GM18498 (cell line): ENCODE measurements at regions not wholly inside any gene's neighbourhood (a gene's known extent, or its start where the extent isn't known, plus 50 kb on each side); places are given as distances from the start of the nearest gene placed in this dataset.

ENCODE experiments used
- ATAC-seq: cut with Tn5 transposase; IDR thresholded peaks from one replicate; pipeline ENCODE4 v1.9.1; 2021; ENCODE audit warnings: mild to moderate bottlenecking, moderate library complexity; ENCODE audit not compliant: unreplicated experiment

DNA sequence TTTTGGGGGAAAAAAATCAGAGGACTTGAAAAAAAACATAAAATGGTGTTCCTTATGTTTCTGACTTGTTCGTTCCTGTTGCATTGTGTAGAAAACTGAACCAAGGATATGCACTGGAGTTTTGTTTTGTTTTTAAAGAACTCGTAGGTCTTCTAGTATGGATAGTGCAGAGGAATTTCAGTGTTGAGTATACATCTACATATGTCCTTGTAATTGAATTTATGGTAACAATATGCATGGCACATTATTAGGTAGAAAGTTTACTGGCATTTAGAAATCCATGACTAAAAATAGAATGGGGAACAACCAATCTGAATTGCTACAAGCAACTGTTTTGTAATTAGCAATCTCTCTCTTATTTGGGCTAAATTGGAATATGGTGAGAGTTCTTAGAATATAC is 188.3 kb upstream of the ZRANB2 start:
- no peak for ATAC-seq

DNA sequence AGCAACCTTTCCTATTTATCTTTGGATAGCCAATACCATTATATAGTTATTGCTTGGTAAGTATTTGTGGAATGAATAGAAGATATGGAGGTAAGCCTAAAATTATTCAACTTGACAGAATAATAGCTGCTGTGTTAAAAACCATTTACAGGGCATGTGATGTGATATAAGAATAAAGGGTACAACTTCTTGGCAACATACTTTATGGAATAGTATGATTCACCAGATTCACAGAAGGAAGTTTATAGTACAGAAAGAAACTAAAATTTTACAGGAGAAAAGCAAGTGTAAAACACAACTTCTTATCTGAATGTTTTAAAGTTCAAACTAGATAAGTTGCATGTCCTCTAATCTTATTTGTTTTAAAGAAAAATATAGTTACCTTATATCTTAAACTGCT is 186.4 kb upstream of the ZRANB2 start:
- ATAC-seq = no peak

DNA sequence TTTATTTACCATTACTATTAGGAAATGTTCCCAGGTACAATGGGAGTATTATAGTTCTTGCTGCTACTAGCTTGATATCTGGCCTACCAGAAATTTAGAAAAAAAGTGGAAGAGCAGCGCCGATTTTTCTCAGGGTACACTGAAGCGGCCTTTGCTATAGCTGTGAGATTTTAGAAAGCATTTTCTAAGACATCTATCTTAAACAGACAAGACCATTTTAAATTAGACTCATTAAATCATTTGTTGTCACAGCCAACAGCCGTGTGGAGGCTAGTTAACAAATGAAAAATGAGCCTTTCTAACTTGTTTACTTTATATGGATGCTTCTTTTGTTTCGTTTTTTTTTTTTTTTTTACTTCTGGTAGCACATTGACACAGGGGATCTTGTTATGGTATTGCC is 183.2 kb upstream of the ZRANB2 start:
- ATAC-seq = no peak

DNA sequence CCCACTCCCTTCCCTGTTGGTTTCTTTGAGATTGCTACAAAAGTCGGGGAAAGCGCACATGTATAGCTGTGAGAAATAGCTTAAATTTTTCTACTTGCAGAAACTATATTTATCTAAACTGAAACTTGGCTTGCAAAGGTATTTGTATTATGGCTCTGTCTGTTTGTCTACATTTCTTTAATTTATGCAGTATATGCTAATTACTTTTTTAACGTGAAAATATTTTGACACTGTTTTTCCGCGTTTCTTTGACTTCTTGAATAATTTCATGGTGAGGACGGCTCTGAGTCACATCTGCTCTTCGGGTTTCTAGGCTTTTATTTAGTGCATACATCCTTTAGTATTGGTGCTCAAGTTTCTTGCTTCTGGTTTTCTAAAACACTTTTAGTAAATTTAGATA is 182.1 kb upstream of the ZRANB2 start:
- ATAC-seq = no peak

DNA sequence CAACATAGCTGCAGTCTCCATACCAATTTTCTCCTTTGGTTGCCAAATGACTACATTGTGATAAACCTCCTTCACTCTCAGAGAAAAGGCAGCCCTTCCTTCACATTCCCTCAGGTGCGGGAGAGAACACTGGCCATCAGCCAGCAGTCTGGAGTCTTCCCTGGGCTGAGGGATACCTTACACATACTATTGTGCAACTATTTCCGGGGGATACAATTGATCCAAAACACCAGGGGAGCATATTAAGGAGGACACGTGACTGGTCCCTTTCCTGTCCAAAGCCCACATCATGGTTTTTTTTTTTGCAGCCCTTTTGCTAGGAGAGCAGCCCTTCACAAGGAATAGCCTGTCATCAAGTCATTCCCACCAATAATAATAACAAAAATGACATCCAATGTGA is 172.1 kb upstream of the ZRANB2 start:
- no peak for ATAC-seq

DNA sequence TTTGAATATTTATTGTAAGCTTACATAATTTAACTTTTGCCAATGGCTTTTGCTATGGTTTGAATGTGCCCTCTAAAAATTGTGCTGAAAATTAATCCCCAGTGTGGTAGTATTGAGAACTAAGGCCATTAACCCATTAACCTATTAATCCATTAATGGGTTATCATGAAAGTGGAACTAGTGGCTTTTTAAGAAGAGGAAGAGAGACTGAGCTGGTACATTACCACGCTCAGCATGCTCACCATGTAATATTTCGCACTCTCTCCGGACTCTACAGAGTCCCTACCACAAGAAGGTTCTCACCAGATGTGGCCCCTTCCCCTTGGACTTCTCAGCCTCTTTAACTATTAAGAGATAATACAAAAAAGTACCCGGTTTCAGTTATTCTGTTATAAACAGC is 164.4 kb upstream of the ZRANB2 start:
- ATAC-seq = no peak

DNA sequence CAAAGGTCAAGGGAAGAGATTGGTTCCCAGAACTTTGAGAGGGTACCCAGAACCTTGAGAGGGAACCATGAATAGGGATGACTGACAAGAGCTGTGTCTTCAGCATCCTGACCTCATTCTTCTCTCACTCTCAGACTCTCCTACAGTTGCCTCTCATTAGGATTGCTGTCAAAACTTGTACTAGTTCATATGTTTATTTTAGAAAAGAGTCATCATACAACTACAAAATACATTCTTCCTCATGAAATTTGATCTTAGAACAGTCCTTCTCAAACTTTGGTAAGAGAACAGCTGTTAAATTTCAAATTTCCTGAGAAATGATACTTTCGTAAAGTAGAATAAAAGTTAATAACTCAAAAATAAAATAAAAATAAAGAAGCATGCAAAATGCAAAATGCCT is 161.4 kb upstream of the ZRANB2 start:
- no peak for ATAC-seq

DNA sequence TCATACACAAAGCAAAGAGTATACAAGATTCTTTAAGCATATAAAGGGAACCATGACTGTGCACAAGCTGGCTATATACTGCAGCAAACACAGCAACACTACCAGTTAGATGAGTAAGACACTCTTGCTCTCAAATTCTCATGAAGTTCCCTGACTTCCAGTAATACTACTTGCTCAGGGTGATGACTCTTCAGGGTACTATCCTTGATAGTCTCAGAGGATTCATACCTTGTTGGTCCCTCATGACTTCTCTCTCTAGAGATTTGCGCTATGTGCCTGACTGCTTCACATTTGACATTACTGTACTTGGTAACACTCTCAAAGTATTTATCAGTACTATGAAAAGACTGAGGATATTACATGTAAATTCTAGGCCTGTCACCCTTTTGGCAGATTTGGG is 159.8 kb upstream of the ZRANB2 start:
- no peak for ATAC-seq

DNA sequence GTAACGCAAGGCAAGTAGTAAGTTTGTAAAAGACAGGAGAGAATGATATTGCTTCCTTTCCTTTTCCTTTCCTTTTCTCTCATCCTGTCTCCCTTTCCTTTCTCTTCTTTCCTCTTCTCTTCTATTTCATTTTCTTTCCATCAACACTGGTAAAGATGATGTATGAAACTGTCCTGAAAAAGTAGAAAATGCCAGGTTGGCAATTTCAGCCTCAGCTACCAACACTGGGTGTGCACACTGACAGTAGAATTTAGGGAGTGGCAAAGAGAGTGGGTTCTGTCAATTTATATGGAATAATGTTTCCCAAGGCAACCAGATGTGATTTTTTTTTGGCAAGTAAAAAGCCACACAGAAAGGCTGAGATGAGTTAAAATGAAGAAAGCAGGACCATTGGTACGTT is 155.7 kb upstream of the ZRANB2 start:
- ATAC-seq = no peak

DNA sequence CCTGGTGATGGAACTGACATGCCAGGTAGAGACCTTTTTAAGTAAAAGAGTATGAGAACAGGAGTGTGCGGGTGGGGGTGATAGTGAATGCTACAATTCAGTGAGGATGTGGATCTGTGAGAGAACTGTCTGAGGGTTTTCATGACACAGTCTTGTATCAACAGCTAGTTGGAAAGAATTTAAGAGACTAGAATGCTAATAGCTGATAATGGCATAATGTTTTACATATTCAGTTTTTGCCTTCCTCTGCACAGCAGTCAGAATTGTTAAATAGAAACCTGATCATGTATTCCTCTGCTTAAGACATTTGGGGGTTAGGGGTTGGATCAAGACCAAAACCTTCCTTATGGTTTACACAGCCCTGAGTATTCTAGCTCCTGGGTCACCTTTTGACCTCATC is 152.8 kb upstream of the ZRANB2 start:
- no peak for ATAC-seq

DNA sequence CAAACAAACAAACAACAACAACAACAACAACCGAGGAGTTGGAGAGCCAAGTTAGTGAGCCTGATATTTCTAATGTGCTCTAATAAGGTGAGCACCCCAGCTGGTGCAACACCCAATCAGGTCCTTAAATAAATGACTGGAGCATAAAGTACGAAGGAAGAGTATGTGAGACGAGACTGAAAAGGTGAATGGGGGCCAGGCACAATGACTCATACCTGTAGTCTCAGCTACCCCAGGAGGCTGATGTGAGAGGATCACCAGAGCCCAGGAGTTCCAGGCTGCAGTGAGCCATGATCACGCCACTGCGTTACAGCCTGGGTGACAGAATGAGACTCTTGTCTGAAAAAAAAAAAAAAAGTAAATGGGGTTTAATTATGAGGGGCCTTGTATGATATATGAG is 152.0 kb upstream of the ZRANB2 start:
- no peak for ATAC-seq

DNA sequence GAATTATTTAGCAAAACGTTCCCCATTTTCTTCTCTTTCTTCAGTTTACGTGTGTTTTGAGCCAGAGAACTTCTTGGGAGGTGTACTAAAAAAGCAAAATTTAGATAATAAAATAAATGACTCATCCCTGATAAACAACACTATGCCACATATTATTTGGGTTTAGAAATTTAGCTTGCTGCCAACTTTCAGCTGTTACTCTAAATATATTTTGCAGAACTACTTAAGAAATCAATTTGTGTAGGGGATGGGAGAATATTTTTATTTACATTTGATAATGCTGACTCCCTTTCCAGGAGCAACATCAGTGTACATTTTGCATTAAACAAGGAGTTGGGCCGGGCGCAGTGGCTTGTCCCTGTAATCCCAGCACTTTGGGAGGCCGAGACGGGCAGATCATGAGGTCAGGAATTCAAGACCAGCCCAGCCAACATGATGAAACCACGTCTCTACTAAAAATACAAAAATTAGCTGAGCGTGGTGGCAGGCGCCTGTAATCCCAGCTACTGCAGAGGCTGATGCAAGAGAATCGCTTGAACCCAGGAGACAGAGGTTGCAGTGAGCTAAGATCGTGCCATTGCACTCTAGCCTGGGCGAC is 151.4 kb upstream of the ZRANB2 start:
- ATAC-seq = no peak

DNA sequence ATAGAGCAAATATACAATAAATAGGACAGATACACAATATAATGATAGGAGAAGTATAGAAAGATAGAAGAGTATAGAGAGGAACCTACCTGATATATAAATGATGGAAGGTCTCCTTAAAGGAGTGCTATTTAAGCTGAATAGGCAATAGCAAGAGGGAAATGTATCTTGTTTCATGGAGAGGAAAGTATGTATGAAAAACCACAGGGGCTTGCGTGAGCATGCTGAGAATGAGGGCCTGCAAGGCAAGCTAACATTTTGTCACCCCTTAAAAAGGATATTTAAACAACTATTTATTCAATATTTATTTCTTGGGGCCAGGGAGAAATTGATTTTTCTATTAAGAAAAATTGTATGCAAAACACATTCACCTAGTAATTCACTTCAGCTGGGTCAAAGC is 150.9 kb upstream of the ZRANB2 start:
- ATAC-seq = no peak

DNA sequence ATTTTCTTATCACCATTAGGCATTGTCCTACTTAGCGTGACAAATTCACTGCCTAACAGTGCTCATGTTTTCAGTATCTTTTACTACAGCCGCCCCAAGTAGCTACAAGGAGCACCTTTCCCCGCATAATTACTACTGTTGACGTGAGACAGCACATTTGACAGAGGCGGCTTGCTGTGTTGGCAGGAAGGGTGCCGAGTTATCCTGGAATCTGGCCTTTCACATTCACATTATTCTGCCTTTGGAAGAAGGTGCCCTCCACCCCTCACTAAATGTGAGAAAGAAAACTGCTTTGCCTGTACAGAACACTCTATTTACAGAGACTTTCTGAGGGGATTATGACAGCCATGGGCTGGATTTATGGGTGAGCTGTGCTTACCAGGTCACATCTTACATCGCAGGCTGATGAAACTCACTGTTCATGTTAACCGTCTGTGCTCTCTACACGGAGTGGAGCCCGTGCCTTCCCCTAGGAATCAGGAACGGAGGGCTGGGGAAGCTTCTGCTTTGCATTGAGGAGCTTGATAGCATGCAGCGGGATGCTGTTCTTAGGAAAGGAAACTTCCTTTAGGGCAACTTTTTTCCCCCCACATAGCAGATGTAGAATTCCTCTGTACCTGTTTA is 148.0 kb upstream of the ZRANB2 start:
- ATAC-seq = no peak

DNA sequence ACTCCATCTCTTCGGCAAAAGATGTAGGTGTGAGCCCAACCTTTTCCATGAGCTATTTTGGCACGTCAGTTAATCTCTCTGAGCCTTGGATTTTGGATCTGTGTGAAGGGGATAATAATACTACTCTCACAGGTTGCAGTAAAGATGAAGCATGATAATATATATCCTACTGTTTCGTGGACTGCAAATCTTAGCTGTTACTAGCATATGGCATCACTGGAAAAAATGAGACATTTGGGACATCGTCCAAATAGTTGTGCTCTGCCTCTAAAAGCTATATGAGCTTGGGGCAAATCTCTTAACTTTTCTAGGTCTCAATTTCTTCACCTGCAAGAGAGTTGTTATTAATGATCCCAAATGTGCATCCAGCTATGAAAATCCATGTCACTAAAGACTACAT is 147.4 kb upstream of the ZRANB2 start:
- no peak for ATAC-seq

DNA sequence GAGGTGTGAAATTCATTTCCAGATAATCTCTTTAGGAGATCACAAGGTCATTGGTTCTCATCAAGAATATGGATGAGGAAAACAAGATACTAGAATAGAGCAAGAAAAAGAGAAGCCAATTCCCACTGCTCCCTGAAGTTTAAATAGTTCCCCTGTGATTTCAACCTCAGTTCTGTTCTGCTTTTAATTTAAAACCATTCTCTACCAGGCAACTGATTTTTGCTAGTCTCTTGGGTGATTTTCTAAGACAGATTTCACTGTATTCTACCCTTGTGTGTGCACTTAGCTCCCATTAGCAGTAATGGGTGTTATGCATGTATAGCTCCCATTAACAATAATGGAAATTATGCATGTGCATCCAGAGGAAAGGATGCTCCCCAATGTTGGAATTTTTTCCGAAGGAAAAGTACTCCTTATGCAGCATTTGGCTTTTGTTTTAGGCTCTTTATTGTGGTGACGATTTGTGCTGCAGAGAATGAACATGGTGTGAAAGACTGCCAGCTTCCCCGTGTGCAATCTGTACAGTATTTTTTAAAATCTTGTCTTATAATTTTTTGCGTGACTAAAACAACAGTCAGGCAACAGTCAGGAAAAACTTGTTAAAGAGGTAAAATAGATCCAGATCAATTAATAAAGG is 144.0 kb upstream of the ZRANB2 start:
- no peak for ATAC-seq

DNA sequence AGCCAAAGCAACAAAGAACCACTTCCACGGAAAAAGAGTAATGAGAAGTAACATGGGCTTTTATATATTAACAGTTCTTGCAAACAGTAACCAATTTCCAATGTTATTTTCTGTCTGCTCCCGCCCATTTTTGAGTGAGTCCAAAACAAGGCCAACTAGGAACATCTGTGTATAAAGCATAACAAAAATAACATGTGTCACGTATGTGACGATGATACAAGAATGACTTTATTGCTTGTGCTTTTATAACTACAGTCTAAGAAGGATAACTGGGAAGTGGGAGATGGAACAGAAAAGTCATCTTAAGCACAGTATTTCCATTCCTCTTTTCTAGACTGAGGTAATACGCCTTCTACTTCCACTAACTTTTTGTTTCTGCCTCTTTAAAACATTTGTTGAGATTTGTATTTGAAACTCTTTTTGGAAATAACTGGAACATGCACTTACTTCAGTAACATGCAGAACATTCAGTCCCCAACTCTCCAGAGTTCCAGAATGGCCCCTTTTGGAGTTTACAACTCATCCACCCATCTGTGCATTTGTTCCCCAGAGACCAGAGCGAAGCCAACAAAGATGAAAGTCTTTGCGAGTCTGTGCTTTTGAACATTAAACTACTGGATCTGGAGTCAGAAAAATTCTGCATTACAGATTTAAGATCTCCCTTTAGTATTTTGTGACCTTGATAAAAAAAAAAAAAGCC is 143.0 kb upstream of the ZRANB2 start:
- no peak for ATAC-seq

DNA sequence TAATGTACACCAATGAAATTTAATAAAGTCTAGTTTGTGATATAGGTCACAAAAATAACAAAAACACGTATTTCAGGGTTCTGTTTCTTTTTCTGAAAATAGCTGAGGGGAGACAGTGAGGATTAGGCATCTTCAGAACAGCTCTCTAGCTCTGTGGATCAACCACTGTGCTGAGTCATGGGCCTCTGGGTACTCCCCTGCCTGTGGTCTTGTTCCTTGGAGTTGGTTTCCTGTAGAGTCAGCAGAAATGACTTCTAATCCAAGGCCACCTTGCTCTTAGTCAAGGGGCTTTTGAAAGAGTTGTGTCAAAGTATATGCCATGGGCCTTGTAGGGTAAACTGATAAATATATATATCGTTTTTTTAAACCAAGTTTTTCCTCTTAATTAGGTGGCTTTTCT is 141.8 kb upstream of the ZRANB2 start:
- ATAC-seq = no peak

DNA sequence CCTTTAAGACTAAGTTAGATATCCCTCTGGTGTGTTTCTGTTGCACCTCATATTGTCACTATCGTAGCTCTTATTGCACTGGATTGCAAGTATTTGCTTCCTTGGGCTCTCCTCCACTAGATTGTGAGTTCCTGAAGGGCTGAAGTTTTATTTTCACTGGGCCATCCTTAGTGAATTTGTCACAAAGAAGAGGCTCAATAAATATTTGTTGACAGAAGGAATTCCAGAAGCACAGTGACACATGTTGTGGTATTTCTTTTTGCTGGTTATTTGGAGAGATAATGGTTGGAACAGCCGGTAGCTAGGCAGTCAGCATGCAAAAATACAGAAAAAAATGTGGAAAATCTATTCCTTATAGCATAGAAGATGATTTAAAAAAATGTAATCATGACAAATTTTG is 129.9 kb upstream of the ZRANB2 start:
- ATAC-seq = no peak

DNA sequence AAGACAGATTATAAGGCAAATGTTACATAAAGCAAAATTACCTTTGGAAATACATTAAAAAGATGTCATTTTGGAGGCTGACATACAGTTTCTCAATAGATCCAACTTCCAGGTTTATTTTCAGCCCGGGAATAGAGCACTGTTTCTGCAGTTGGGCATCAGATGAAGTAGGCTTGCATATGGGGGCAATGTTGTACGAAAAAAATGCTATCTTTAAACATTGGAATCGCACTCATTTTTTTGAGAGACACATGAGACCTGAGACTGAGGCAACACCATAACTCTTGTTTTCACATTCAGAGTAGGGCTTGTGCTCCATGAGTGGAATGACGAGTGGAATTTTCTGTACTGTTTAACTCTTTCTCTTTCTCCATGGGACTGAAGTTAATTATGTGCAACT is 122.4 kb upstream of the ZRANB2 start:
- ATAC-seq = no peak

DNA sequence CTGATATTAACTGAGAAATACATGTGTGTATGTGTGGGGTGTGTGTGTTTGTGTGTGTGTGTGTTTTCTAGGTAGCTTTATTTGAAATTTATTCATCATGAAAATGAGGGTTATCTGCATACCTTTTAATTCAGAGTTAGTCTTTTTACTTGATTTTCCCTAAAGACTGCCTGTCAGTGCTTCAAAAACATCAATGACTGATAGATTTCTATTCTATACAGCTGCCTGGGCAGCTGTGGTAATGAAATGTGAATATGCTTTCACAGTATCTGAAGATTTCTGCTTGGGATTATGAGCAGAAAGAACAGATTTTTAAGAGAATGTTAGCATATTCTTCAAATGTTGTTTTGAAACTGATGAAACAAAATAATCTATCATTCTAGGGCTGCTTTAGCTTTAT is 119.7 kb upstream of the ZRANB2 start:
- ATAC-seq = no peak

DNA sequence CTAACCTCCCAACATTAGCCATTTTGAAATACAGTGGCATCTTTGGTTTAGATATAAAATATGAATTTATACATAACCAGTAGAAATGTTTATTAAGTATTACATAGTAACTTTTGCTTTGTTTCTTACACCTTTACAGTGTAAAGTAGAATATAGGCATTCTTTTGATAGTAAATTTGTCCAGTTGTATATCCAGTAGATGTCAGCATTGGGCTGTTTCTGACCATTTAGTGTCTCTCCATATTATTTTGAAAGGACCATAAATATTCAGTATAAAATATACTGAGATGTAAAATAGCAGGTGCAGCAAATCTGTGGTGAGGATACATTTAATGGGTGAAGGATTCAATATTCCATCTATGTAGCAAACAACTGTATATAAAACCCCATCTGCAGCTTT is 115.8 kb upstream of the ZRANB2 start:
- ATAC-seq = no peak
